Memory B cell (primary cell): ENCODE measurements at regions not wholly inside any gene's neighbourhood (a gene's known extent, or its start where the extent isn't known, plus 50 kb on each side); places are given as distances from the start of the nearest gene placed in this dataset.

Source experiments
- ATAC-seq: fragments of 150-1000 bp; cut with Tn5 transposase; 2 replicates; pipeline ENCODE4 v1.10.0; 2021; ENCODE audit warnings: low read depth, mild to moderate bottlenecking, moderate library complexity
- DNase-seq, 2 donors: peaks; one replicate each; pipeline ENCODE4 v3.0.0; 2022; ENCODE audit warnings: low spot score in 2 of 2
- H3K27ac Mint-ChIP-seq: one replicate; pipeline ENCODE4 v1.8.0; 2022; ENCODE audit warnings: mild to moderate bottlenecking, moderate library complexity, mixed read lengths
- H3K27me3 Mint-ChIP-seq: one replicate; pipeline ENCODE4 v1.8.0; 2022; ENCODE audit warnings: mixed read lengths
- H3K36me3 Mint-ChIP-seq: one replicate; pipeline ENCODE4 v1.8.0; 2022; ENCODE audit warnings: mild to moderate bottlenecking, mixed read lengths
- H3K4me1 Mint-ChIP-seq: one replicate; pipeline ENCODE4 v1.8.0; 2022; ENCODE audit warnings: mixed read lengths
- H3K4me3 Mint-ChIP-seq: one replicate; pipeline ENCODE4 v1.8.0; 2022; ENCODE audit warnings: mild to moderate bottlenecking, moderate library complexity, mixed read lengths
- H3K9me3 Mint-ChIP-seq: one replicate; pipeline ENCODE4 v1.8.0; 2022; ENCODE audit warnings: mixed read lengths

- Mint-ChIP-seq H3K36me3 (no peaks in the 10 kb centered on the region), H3K27ac (no peak overlapping the region), H3K4me1 (no peaks in the 10 kb centered on the region), H3K27me3 (no peaks in the 10 kb centered on the region), H3K9me3 (peaks cover 6% of the 10 kb centered on the region), H3K4me3 (no peak overlapping the region)
- no peak for ATAC-seq
- no peak for DNase-seq
These were observed 141.1 kb upstream of the ZXDA start for GRCh38 chrX:58051346-58051745.

DNA sequence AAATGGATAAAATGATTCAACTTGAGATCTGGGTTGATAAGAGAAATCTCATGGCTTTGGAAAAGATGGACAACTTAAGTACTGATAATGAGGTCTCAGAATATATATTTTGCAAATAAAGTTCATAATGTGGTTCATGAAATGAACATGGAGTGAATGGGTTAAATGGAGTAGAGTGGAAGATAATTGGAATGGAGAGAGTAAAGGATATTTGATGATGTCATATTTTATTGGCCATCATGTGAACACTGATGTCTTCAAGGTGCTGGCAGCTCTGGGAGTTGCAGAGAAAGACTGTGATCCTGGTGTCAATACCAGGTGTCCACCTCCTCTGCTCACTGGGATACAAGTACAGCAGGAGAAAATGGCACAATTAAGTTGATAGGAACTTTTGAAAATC, 133.9 kb upstream of the ZXDA start:
- ATAC-seq: no peak
- H3K27ac Mint-ChIP-seq: no peak overlapping the region
- no peaks in the 10 kb centered on the region for H3K36me3 Mint-ChIP-seq
- H3K4me1 Mint-ChIP-seq: no peaks in the 10 kb centered on the region
- H3K27me3 Mint-ChIP-seq: no peaks in the 10 kb centered on the region
- no peak overlapping the region for H3K4me3 Mint-ChIP-seq
- peaks cover 10% of the 10 kb centered on the region for H3K9me3 Mint-ChIP-seq
- no peak for DNase-seq

- Mint-ChIP-seq H3K9me3 (no peaks in the 10 kb centered on the region), H3K36me3 (no peaks in the 10 kb centered on the region), H3K27ac (no peak overlapping the region), H3K27me3 (no peaks in the 10 kb centered on the region), H3K4me1 (peaks cover 3% of the 10 kb centered on the region), H3K4me3 (no peak overlapping the region)
- DNase-seq (peak; percentile 7 to 30), ATAC-seq (no peak)
These were observed 115.7 kb upstream of the ZXDA start for GRCh38 chrX:58025979-58026378.

- H3K4me1 Mint-ChIP-seq: no peaks in the 10 kb centered on the region
- DNase-seq: no peak
- H3K27me3 Mint-ChIP-seq: no peaks in the 10 kb centered on the region
- no peak for ATAC-seq
- H3K27ac Mint-ChIP-seq: no peak overlapping the region
- peaks cover 3% of the 10 kb centered on the region for H3K36me3 Mint-ChIP-seq
- peaks cover 9% of the 10 kb centered on the region for H3K9me3 Mint-ChIP-seq
- H3K4me3 Mint-ChIP-seq: no peak overlapping the region
These were observed 75.7 kb upstream of the ZXDA start for GRCh38 chrX:57985951-57986350.

GRCh38 chrX:57984620-57985019, 74.4 kb upstream of the ZXDA start:
- DNase-seq: no peak

GRCh38 chrX:57977992-57978391, 67.7 kb upstream of the ZXDA start:
- Mint-ChIP-seq H3K27ac (no peak overlapping the region), H3K27me3 (no peaks in the 10 kb centered on the region), H3K4me3 (no peak overlapping the region), H3K4me1 (no peaks in the 10 kb centered on the region), H3K36me3 (no peaks in the 10 kb centered on the region), H3K9me3 (no peaks in the 10 kb centered on the region)
- DNase-seq: no peak
- ATAC-seq: no peak

More at GRCh38 chrX:57984620-57985019, 74.4 kb upstream of the ZXDA start:
- H3K9me3 Mint-ChIP-seq: peaks cover 9% of the 10 kb centered on the region
- ATAC-seq: no peak
- H3K4me1 Mint-ChIP-seq: no peaks in the 10 kb centered on the region
- no peak overlapping the region for H3K4me3 Mint-ChIP-seq
- H3K27me3 Mint-ChIP-seq: no peaks in the 10 kb centered on the region
- peaks cover 3% of the 10 kb centered on the region for H3K36me3 Mint-ChIP-seq
- no peak overlapping the region for H3K27ac Mint-ChIP-seq

DNA sequence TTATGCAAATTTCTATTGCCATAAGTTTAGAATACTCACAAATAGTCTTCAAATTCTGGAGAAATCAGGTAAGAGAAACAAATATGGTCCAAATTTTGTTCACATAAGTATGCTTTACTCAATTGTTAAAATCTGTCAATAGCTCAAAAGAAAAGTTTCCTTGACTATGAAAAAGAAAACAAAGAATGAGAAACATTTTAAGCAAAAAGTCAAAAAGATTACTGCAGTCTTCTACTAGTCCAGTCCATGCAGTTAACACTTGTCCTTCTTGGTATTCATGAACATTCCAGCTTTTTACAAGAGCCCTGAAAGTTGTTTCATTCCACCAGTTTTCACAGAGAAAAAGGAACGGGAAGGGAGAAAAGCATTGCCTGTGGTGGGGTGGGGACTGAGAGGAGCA, 54.7 kb upstream of the ZXDA start:
- no peaks in the 10 kb centered on the region for H3K27me3 Mint-ChIP-seq
- H3K27ac Mint-ChIP-seq: no peak overlapping the region

More for the DNA sequence above, 54.7 kb upstream of the ZXDA start:
- DNase-seq (no peak), ATAC-seq (no peak)
- Mint-ChIP-seq H3K4me1 (no peaks in the 10 kb centered on the region), H3K9me3 (peaks cover 7% of the 10 kb centered on the region), H3K36me3 (no peaks in the 10 kb centered on the region), H3K4me3 (no peak overlapping the region)
